GM12874 (cell line): ENCODE measurements at regions not wholly inside any gene's neighbourhood (a gene's known extent, or its start where the extent isn't known, plus 50 kb on each side); places are given as distances from the start of the nearest gene placed in this dataset.

Experiments
- TF ChIP-seq, protein P1 (sequence below): IDR thresholded peaks from 2 replicates; pipeline ENCODE4 v1.5.1; 2011; ENCODE audit warnings: low read depth, mild to moderate bottlenecking, control low read depth, low read length, moderate library complexity; ENCODE audit not compliant: insufficient read depth

DNA sequence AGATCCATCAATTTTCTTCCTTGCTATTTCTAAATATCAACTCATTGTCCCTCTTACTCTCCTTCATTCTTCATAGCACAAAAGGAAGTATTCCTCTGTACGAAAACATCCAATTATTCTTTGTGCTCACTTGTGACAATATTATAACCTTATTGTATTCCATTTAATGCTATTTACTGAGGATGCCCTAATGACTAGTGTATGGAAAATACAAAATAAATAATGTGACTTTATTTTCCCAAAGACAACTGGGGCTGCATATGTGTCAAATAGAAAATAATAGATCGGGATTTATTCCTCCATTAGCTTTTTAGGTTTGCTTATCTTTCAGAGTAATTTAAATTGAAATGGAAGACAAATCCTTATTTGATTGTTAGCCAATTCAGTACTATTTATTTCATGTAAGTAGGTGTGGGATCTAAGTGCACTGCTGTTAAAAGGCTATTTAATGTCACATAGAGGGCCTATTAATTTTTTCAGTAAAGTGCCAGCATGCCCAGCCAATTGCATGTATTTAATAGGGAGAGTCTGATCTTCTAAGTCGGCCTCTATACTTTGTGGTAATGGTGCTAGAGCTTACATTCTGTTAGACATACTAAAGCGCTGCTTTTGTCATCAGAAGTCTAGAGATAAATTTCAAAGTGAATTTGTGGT is 329.8 kb downstream of the MCTP2 start:
- TF ChIP-seq, protein P1, sequence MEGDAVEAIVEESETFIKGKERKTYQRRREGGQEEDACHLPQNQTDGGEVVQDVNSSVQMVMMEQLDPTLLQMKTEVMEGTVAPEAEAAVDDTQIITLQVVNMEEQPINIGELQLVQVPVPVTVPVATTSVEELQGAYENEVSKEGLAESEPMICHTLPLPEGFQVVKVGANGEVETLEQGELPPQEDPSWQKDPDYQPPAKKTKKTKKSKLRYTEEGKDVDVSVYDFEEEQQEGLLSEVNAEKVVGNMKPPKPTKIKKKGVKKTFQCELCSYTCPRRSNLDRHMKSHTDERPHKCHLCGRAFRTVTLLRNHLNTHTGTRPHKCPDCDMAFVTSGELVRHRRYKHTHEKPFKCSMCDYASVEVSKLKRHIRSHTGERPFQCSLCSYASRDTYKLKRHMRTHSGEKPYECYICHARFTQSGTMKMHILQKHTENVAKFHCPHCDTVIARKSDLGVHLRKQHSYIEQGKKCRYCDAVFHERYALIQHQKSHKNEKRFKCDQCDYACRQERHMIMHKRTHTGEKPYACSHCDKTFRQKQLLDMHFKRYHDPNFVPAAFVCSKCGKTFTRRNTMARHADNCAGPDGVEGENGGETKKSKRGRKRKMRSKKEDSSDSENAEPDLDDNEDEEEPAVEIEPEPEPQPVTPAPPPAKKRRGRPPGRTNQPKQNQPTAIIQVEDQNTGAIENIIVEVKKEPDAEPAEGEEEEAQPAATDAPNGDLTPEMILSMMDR = no peak

DNA sequence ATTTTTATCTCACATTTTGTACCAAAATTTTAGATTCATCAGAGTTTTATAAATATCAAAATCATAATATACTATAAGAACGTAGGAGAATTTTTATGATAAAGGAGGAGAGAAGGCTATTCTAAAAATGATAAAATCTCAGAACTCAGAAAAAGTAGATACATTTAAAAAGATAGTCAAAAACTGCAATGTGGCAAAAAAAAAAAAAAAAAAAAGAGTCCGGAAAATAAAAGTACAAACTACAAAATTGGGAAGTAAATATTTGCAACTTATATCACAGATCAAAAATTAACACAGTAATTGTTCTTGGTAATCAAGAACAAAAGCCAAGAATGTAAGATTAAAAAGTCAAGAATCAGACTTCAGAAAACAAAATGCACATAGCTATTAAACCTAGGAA is 332.1 kb downstream of the MCTP2 start:
- TF ChIP-seq, protein P1 = no peak

GRCh38 chr15:94576889-94577533 is 345.6 kb downstream of the MCTP2 start:
- TF ChIP-seq, protein P1 = peak; percentile 83

DNA sequence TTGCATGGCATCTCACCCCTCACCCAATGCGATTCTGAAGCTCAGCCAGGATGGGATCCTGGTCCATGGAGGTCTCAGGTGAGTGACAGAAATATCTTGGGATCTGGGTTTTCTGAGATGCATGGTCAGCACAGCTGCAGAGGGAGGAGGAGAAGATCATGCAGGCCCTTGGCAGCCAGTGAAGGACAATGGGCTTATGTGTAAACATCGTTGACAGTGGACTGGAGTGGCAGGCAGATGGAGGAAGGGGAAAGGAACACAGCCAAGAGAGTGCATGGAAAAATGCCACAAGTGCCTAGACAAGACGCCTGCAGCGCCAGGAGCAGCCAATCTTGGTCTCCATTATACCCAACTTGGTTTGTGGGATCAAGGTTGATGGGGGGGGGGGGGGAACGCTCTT is 347.9 kb downstream of the MCTP2 start:
- TF ChIP-seq, protein P1 = no peak

DNA sequence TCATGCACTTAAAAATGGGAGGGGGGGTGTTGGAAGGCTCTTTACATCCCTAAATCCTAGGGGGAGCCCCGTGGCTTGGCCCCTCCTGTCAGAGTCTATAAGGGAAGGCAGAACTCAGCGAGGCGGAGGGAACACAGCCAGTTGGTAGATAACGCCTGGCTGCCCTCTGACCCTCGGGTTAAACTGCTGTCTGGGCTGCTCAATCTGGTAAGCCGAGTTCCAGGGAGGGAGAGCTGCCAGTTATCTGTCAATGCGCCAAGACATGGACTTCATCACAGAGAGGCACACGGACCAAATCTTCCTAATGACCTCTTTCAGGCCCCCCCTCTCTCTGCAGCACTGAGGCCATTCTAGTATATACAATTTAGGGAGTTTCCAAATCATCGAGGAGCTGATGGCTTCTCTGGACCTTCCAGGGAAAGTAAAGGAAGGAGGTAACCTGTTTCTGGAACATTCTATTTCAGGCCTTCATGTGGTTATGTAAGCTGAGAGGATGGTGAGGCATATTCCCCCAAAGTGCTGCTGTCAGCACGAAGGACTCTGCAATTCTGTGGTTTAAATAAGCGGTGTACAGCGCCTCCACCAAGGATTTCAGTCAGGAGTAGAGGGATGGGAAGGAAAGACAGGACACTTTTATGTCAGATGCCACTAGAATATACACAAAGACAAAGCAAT is 349.0 kb downstream of the MCTP2 start:
- TF ChIP-seq, protein P1 = no peak

DNA sequence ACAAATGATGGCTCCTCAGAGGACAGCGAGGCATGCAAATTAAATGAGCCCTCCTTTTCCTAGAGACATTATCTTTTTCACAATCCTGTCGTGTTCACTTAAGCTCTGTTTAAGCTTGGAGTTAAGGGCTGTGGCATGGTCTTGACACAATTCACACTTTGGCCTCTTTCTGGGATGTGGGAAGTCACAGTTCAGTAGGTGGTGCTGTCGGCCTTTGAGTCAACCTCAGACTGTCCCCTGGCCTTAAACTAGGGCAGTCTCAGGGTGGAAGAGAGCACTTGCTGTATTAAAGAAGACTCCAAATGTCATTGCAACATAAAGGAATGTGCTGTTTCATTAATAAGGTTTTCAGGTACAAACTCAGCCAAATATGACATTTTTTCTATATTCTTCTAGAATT is 351.0 kb downstream of the MCTP2 start:
- TF ChIP-seq, protein P1 = peak; percentile 51

GRCh38 chr15:94584833-94585244 is 353.5 kb downstream of the MCTP2 start:
- TF ChIP-seq, protein P1 = no peak
